Islet precursor cell (in vitro differentiated cells): ENCODE measurements at regions not wholly inside any gene's neighbourhood (a gene's known extent, or its start where the extent isn't known, plus 50 kb on each side); places are given as distances from the start of the nearest gene placed in this dataset.
"Not testable (repeated sequence)": the region's sequence is repeated elsewhere in the genome, so short reads cannot be mapped to it uniquely, and the experiment has no call there.

ENCODE experiments used
- DNase-seq: peaks from one replicate; pipeline ENCODE4 v3.0.0-alpha.2; 2018

DNA sequence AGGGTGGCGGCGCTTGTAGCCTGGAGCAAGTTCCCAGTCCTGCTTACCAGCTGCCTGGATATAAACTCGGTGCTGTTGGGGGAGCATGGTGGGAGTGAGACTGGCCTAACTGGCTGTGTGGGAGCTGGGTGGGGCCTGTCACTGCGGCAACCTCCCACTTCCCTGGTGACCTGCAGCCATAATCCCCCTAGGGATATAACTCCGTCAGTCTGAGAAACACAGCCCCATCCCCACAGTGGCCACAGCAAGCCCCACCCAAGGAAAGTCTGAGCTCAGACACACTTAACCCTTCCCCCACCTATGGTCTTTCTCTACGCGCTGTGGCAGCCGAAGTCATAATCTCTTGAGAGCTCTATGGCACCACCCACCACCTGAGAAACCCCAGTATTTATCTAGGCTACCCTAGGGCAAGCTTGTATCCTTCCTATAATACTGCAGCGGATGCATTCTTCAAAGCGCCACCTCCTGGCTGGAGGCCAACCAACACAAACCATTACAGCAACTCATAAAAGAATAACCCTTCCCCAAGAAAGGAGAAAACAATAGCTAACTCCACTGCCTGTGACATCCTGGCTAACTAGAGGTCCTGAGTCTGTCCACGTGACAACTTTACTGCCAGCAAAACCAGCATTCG is 57.4 kb downstream of the ZNF648 start:
- DNase-seq, result no peak

- DNase-seq, result no peak
Observed at GRCh38 chr1:182003025-182003725, 58.3 kb downstream of the ZNF648 start.

DNA sequence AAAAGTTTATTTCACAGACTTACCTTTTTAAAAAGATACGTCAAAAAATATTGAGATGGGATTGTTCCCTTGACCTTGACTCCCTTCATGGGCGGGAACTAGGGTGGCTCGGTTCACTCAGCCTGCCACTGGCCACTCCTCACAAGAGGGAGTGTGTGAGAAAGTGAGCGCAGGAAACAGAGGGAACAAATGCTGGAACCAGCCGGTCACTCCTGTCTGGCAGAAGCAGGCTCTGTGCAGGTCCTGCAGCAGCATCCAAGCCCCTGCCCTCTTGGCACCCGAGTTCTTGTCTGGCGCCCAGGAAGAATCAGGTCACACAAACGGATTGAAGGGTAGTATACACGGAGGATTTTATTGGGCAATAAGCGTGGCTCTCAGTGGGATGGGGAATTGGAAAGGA is 58.9 kb downstream of the ZNF648 start:
- DNase-seq, result no peak

- DNase-seq, result no peak
Observed at GRCh38 chr1:181998858-181999257, 62.7 kb downstream of the ZNF648 start.

DNA sequence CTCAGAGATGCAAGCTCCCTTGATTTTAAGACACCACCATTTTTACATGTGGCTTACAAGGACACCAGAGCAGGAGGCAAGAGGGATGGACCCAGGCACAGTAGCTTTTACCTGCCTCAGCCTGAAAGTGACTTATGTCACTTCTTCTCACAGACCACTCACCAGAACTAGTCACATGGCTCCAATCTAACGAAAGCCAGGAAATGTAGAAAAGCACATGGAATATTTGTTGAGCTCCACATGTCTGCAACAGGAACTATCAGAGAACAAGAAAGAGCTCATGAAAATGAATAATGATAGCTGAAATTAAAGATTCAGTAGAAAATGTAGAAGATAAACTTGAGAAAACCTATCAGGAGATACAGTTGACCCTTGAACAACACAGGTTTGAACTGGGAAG is 69.4 kb downstream of the ZNF648 start:
- no peak for DNase-seq

DNA sequence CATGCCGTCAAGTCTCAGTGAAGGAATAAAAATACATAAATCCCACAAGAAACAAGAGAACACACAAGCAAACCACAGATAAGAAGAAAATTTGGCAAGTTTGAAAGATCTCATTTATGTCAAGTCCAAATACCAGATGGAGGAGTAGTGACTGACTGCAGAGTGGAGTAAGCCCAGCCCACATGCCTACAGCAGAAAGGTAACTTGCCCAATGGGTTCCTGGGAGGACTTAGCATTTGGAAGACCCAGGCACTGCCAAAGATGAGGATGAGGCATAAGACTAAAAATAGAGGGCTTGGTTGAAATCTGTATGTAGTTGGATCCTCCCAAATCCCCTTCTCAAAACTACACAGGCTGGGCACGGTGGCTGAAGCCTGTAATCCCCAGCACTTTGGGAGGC is 70.8 kb downstream of the ZNF648 start:
- no peak for DNase-seq

GRCh38 chr1:181989261-181989920 is 72.1 kb downstream of the ZNF648 start:
- DNase-seq, result no peak

DNA sequence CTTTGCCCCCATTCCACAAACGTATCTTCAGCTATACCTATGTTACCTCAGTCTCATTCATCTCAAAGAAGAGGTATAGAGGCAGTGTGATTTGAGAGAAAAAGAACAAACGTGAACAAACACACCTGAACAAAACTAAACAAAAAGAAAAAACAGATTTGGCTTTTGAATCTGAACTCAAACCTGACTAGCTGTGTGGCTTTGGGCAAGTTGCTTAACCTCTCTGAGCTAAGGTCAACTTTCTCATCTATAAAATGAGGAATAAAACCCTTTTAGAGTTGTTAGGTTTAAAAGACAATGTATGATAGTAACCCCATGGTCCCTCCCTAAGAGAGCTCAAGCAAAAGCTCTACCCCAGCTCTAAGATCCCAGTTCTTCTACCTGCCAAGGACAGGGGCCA is 73.5 kb downstream of the ZNF648 start:
- no peak for DNase-seq

GRCh38 chr1:181987334-181987895 is 74.1 kb downstream of the ZNF648 start:
- no peak for DNase-seq

DNA sequence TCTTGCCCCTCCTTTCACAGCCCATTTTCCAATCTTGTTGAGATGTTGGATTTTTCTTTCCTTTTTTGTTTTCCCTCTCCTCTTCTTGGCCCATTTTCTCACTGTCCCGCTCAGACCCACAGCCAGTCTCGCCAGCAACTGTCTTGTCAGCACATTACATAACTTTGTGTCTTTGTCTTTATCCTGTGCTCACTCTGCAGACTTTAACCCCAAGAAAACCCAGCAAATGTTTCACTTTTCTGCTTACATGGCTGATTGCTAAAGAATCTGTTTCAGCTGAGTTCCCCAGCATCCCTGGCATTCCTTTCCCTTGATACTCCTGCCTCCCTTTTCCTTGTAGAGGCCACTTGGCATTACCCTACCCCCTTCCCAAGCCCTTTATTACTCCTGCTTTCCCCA is 74.6 kb downstream of the ZNF648 start:
- DNase-seq, result no peak

DNA sequence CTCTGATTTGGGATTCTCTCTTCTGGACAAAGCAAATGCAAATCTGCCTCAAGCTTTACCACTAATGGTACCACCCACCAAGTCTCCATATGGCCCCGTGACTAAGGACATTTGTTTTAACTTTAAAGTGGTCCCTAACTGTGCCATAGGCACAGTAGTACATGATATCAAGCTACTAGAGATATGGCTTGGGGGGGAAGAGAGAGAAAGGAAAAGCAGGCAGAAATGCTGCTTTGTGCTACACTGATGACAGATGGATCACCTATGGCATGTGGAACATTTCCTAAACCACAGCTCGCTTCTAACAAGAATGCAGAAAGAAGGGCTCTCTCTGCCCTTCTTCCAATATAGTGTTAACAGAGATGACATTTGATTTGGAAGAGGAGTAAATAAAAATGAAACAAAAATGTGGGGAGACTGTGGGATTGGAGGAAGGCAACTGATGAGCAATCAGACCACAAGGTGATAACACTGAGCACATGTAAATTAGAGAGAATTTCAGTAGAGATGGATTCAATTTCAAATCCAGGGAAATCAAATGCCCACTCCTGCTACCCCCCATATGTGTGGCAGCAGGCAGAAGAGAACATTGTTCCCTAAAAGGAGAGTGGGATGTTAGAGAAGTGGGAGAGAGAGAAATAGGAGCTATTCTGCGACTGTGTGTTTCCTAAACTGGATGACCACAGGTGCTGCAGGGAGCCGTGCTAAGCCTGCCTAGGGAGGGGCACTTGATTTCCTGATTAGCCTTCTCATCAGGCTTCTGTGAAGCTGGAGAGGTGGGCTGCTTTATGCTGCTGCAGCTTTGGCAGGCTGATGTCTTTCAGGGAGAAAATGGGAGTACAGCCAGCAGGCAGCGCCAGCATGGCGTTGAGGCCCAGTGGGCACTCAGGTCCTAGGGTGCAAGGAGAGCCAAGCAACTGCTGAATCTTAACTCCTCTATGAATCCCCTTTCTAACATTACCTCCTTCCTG is 75.3 kb downstream of the ZNF648 start:
- no peak for DNase-seq

GRCh38 chr1:181985281-181985680 is 76.2 kb downstream of the ZNF648 start:
- no peak for DNase-seq

DNA sequence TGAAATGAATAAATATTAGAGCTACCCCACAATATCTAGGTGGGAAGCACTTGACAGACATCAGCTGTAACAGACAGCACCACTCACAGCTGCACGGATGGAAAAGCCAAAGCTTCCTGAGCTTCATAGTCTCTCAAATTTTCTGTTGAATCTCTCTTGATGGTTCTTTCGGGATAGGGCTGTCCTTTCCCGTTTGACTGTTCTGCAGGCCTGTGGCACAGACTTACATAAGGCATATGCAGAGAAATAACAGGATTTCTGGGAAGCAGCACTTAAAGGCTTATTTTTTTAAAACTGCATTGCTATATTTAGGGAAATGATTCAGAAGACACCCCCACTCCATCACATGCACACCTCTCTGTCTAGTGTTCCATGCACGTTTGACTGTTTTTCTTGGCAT is 77.5 kb downstream of the ZNF648 start:
- DNase-seq, result no peak

DNA sequence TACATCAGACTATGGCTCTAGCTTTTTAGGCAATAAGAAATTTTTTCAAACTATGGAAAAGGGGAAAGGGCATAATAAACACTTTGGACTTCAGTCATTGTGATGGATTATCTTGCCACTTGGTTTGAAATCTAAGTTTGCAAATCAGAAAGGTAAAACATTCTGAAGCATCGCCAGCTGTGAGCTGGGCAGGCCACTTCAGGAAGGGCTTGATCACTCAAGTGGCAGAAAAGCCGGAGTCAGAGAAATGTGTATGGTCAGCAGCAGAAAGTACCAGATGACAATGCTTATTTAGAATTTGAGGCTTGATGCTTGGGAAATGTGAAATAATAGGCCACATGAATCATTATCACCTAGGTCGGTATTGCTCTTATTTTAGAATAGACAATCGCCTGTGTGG is 79.7 kb downstream of the ZNF648 start:
- no peak for DNase-seq

- no peak for DNase-seq
Observed at GRCh38 chr1:181972256-181972655, 89.3 kb downstream of the ZNF648 start.

DNA sequence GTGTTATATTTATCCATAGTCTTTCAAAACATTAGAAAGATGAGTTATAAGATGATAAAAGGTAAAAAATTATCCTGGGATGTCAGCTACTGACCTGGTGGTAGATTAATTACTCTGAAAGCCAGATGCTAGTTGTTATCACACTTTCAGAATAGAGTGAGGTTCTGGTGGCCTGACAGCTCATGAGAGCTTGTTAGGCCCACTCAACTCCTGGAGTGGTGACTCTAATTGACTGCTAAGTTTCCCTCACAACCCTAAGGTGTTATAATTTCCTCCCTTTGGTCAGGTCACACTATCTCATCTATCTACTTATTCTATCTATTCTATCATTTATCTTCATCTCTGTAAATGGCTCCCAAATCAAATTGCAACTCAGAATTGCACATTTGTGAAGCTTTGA is 90.1 kb downstream of the ZNF648 start:
- no peak for DNase-seq

DNA sequence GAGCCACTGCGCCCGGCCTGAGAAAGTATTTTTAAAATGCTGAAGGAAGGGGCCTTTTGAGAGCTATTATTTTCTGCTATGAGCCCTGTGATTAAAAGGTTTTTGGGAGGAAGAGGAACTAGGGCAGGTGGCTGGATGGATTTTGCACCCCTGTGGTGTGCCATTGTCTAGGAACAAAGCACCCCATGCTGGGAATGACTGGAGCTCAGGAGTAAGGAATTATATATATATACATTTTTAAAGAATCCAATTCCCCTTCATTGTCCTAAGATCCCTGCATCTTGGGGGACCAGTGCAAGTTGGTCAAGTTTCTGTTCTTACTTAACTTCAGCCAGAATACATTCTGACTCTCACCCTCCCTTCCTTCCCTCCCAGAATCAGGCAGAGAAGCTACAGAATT is 91.6 kb downstream of the ZNF648 start:
- no peak for DNase-seq

DNA sequence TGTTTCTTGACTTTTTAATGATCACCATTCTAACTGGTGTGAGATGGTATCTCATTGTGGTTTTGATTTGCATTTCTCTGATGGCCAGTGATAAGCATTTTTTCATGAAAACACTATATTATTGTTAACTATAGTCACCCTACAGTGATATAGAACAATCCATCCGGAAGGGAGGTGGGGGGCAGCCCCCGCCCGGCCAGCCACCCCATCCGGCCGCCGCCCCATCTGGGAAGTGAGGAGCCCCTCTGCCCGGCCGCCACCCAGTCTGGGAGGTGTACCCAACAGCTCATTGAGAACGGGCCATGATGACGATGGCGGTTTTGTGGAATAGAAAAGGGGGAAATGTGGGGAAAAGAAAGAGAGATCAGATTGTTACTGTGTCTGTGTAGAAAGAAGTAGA is 106.8 kb downstream of the ZNF648 start:
- not testable (repeated sequence) for DNase-seq

GRCh38 chr1:181954178-181954577 is 107.3 kb downstream of the ZNF648 start:
- not testable (repeated sequence) for DNase-seq

DNA sequence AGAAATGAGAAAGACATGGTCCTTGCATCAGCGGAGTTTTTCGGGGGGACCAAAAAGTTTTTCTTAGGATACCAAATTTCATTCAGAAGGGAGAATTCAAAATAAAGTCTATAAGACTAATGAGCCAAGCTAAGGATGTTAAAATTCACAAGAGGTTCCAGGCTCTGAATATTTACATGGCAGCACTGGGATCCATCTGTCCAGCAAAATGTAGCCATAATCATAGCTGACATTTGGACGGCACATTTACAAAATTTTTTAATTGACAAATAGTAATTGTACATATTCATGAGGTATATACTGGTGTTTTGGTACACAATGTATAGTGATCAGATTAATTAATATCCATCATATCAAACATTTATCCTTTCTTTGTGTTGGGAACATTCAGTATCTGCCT is 107.9 kb downstream of the ZNF648 start:
- DNase-seq, result no peak

DNA sequence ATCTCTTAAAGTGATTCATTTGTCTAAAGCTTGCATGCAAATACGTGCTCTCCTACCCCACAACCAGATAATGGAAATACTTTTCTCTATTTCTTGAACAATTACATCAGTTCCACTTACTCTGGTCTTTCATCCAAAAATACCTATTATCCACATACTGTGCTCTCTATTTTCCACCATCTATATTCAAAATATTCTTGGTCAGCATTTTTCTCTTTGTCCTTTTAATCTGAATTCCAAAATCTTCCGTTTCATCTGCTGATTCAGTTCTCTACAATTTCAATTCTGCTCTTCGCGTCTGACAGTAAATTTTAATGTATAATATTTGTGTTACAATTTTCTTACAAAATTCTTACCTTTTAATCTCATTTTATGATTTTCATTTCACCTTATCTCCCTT is 110.3 kb downstream of the ZNF648 start:
- DNase-seq, result no peak

- DNase-seq, result no peak
Observed at GRCh38 chr1:181949500-181949899, 112.0 kb downstream of the ZNF648 start.

GRCh38 chr1:181948372-181948771 is 113.1 kb downstream of the ZNF648 start:
- no peak for DNase-seq
